Nephron (organoid): ENCODE measurements at regions not wholly inside any gene's neighbourhood (a gene's known extent, or its start where the extent isn't known, plus 50 kb on each side); places are given as distances from the start of the nearest gene placed in this dataset.

Experiments used
- H3K27ac Mint-ChIP-seq, 3 experiments: 2 replicates each; pipeline ENCODE4 v1.8.0; 2020; ENCODE audit warnings: mixed read lengths in 3 of 3, mild to moderate bottlenecking in 2 of 3, moderate library complexity in 1 of 3
- H3K27me3 Mint-ChIP-seq: 2 replicates; pipeline ENCODE4 v1.8.0; 2021; ENCODE audit warnings: low read depth, mild to moderate bottlenecking, moderate library complexity, mixed read lengths
- H3K36me3 Mint-ChIP-seq: 2 replicates; pipeline ENCODE4 v1.8.0; 2020; ENCODE audit warnings: low read depth, mixed read lengths
- H3K4me1 Mint-ChIP-seq: 2 replicates; pipeline ENCODE4 v1.8.0; 2020; ENCODE audit warnings: mixed read lengths
- H3K4me3 Mint-ChIP-seq, 3 experiments: 2 replicates each; pipeline ENCODE4 v1.8.0; 2020; ENCODE audit warnings: mild to moderate bottlenecking in 3 of 3, mixed read lengths in 3 of 3, moderate library complexity in 2 of 3
- H3K9me3 Mint-ChIP-seq: 2 replicates; pipeline ENCODE4 v1.8.0; 2020; ENCODE audit warnings: mixed read lengths
- CTCF ChIP-seq, 3 experiments: fragments of 200-600 bp; sonication (generic); IDR thresholded peaks; one replicate each; pipeline ENCODE4 v1.5.0; 2021; ENCODE audit warnings: antibody characterized with exemption in 3 of 3; ENCODE audit not compliant: unreplicated experiment in 3 of 3

- no peaks in the 10 kb centered on the region for H3K36me3 Mint-ChIP-seq
- H3K27ac Mint-ChIP-seq, result peak overlapping the region; percentile 27 to 95 (median 50)
- no peak overlapping the region for H3K4me3 Mint-ChIP-seq
- H3K27me3 Mint-ChIP-seq, result no peaks in the 10 kb centered on the region
- peaks cover 26% of the 10 kb centered on the region for H3K4me1 Mint-ChIP-seq
- TF ChIP-seq CTCF (IDR thresholded peaks at IDR 0.05; ENCODE audit: unreplicated experiment in 3 of 3), result no peak
- no peaks in the 10 kb centered on the region for H3K9me3 Mint-ChIP-seq
Observed at GRCh38 chr6:11318835-11319813, 86.7 kb upstream of the NEDD9 start.

GRCh38 chr6:11317885-11318771 lies 85.7 kb upstream of the NEDD9 start:
- H3K4me1 Mint-ChIP-seq, result peaks cover 24% of the 10 kb centered on the region
- H3K4me3 Mint-ChIP-seq, result peak overlapping the region in 1 of 3 experiments; percentile 12
- no peaks in the 10 kb centered on the region for H3K9me3 Mint-ChIP-seq
- no peaks in the 10 kb centered on the region for H3K27me3 Mint-ChIP-seq
- H3K36me3 Mint-ChIP-seq, result no peaks in the 10 kb centered on the region
- TF ChIP-seq CTCF (IDR thresholded peaks at IDR 0.05; ENCODE audit: unreplicated experiment in 3 of 3), result no peak
- H3K27ac Mint-ChIP-seq, result peak overlapping the region; percentile 50 to 95 (median 86)

- peak overlapping the region in 1 of 3 experiments; percentile 0 for H3K27ac Mint-ChIP-seq
- H3K27me3 Mint-ChIP-seq, result peaks cover 3% of the 10 kb centered on the region
- no peak for TF ChIP-seq CTCF (IDR thresholded peaks at IDR 0.05; ENCODE audit: unreplicated experiment in 3 of 3)
- H3K4me3 Mint-ChIP-seq, result no peak overlapping the region
- peaks cover 24% of the 10 kb centered on the region for H3K4me1 Mint-ChIP-seq
- H3K36me3 Mint-ChIP-seq, result no peaks in the 10 kb centered on the region
- H3K9me3 Mint-ChIP-seq, result no peaks in the 10 kb centered on the region
Observed at GRCh38 chr6:11315743-11316437, 83.4 kb upstream of the NEDD9 start.

GRCh38 chr6:11313207-11313606 lies 80.7 kb upstream of the NEDD9 start:
- Mint-ChIP-seq H3K36me3 (no peaks in the 10 kb centered on the region), H3K9me3 (no peaks in the 10 kb centered on the region), H3K27me3 (peaks cover 5% of the 10 kb centered on the region), H3K4me3 (no peak overlapping the region), H3K4me1 (peaks cover 10% of the 10 kb centered on the region), H3K27ac (no peak overlapping the region)
- no peak for TF ChIP-seq CTCF (IDR thresholded peaks at IDR 0.05; ENCODE audit: unreplicated experiment in 3 of 3)

- no peaks in the 10 kb centered on the region for H3K9me3 Mint-ChIP-seq
- no peak overlapping the region for H3K27ac Mint-ChIP-seq
- no peaks in the 10 kb centered on the region for H3K36me3 Mint-ChIP-seq
- peaks cover 6% of the 10 kb centered on the region for H3K4me1 Mint-ChIP-seq
- TF ChIP-seq CTCF (IDR thresholded peaks at IDR 0.05; ENCODE audit: unreplicated experiment in 3 of 3), result no peak
- no peak overlapping the region for H3K4me3 Mint-ChIP-seq
- peaks cover 5% of the 10 kb centered on the region for H3K27me3 Mint-ChIP-seq
Observed at GRCh38 chr6:11311970-11312369, 79.5 kb upstream of the NEDD9 start.
